K562 (cell line): ENCODE measurements at regions not wholly inside any gene's neighbourhood (a gene's known extent, or its start where the extent isn't known, plus 50 kb on each side); places are given as distances from the start of the nearest gene placed in this dataset.

Experiments used
- ATAC-seq: fragments of 200-7000 bp; cut with Tn5 transposase; 3 replicates; pipeline ENCODE4 v1.9.1; 2020; ENCODE audit warnings: moderate library complexity
- BruUV-seq: library from RNA; stranded (reverse); fragments of 400-500 nt; replicated peaks from 2 replicates; lab custom pipeline; 2021; lab: Mats Ljungman, UMichigan
- CTCF ChIA-PET: fragments of 300-600 bp; formaldehyde crosslinking; extraction: SDS; loops from one replicate; lab custom pipeline; 2021; ENCODE audit warnings: low intra/inter-chr PET ratio; lab: Yijun Ruan, JAX
- POLR2A ChIA-PET: fragments of 300-600, 350-650 bp; sonication (Branson Sonifier 250); formaldehyde crosslinking; extraction: SDS; loops from one replicate; lab custom pipeline; 2021; ENCODE audit warnings: antibody characterized with exemption, inconsistent platforms; lab: Yijun Ruan, JAX
- DNase-seq, 4 experiments: peaks; one replicate each; pipeline versions ENCODE4 v3.0.0 to v3.0.0-alpha.2; 2011 to 2018; ENCODE audit warnings: low spot score in 3 of 4, mixed read lengths in 3 of 4; ENCODE audit errors: extremely low read depth in 1 of 4
- FAIRE-seq: peaks from 2 replicates; lab custom pipeline; 2011; peaks lifted over from hg19 to GRCh38; lab: Jason Lieb, UNC
- H2AFZ ChIP-seq: 2 replicates; pipeline ENCODE4 v1.6.0; 2011; ENCODE audit warnings: low read depth, low read length, control low read depth, inconsistent platforms
- H3K27ac ChIP-seq: fragments of 200-600 bp; 3 replicates; pipeline ENCODE4 v1.8.0; 2011; ENCODE audit warnings: low read depth, mild to moderate bottlenecking, control low read depth, inconsistent platforms, low read length, moderate library complexity, mixed read lengths; ENCODE audit errors: extremely low read depth
- H3K27me3 ChIP-seq, 2 experiments: fragments of 300-600 bp in 1 of 2; 2 replicates in 1 of 2; 3 replicates in 1 of 2; pipeline versions ENCODE4 v1.6.0 to v1.8.0; 2011; ENCODE audit warnings: inconsistent platforms in 2 of 2, low read length in 2 of 2, mild to moderate bottlenecking in 1 of 2, mixed read lengths in 1 of 2, moderate library complexity in 1 of 2; ENCODE audit not compliant: control insufficient read depth in 2 of 2, insufficient read depth in 2 of 2
- H3K36me3 ChIP-seq: fragments of 300-600 bp; 3 replicates; pipeline ENCODE4 v1.8.0; 2011; ENCODE audit warnings: mild to moderate bottlenecking, low read length, inconsistent platforms; ENCODE audit not compliant: control insufficient read depth, insufficient read depth
- H3K4me1 ChIP-seq, 2 experiments: fragments of 200-600 bp in 1 of 2; replicated peaks in 1 of 2; 2 replicates in 1 of 2; 3 replicates in 1 of 2; pipeline versions ENCODE4 v1.5.1 to v1.8.0; 2011; ENCODE audit warnings: inconsistent platforms in 2 of 2, low read length in 2 of 2, mild to moderate bottlenecking in 1 of 2, mixed read lengths in 1 of 2, moderate library complexity in 1 of 2; ENCODE audit not compliant: control insufficient read depth in 2 of 2, insufficient read depth in 2 of 2
- H3K4me2 ChIP-seq: 2 replicates; pipeline ENCODE4 v1.6.1; 2011; ENCODE audit warnings: low read length, control low read depth, inconsistent platforms, mixed read lengths; ENCODE audit not compliant: insufficient read depth
- H3K4me3 ChIP-seq: fragments of 200-600 bp; sonication (generic), shearing (Covaris generic); 2 replicates; pipeline ENCODE4 v1.5.1; 2016; ENCODE audit warnings: control low read depth, inconsistent platforms
- H3K79me2 ChIP-seq: fragments of 200-600 bp; 3 replicates; pipeline ENCODE4 v1.8.0; 2011; ENCODE audit warnings: low read length, inconsistent platforms; ENCODE audit not compliant: control insufficient read depth, insufficient read depth
- H3K9ac ChIP-seq, 2 experiments: 2 replicates each; pipeline versions ENCODE4 v1.6.0 to v1.6.1; 2011; ENCODE audit warnings: low read depth in 2 of 2, low read length in 2 of 2, control low read depth in 1 of 2, inconsistent platforms in 1 of 2, mild to moderate bottlenecking in 1 of 2, mixed read lengths in 1 of 2; ENCODE audit not compliant: insufficient read depth in 1 of 2
- H3K9me1 ChIP-seq: one replicate; pipeline ENCODE4 v1.6.0; 2011; ENCODE audit warnings: inconsistent platforms, mild to moderate bottlenecking, low read length, moderate library complexity; ENCODE audit not compliant: control insufficient read depth, insufficient read depth
- H3K9me3 ChIP-seq: replicated peaks from 2 replicates; pipeline ENCODE4 v1.5.1; 2011; ENCODE audit warnings: low read depth, low read length, inconsistent platforms; ENCODE audit not compliant: control insufficient read depth, insufficient read depth
- H4K20me1 ChIP-seq: replicated peaks from 2 replicates; pipeline ENCODE4 v1.6.1; 2011; ENCODE audit warnings: low read length, inconsistent platforms, mixed read lengths; ENCODE audit not compliant: control insufficient read depth, insufficient read depth
- ATF7 ChIP-seq: fragments of 450-650 bp; IDR thresholded peaks from 2 replicates; pipeline ENCODE4 v1.7.1; 2014; ENCODE audit warnings: mild to moderate bottlenecking, moderate library complexity
- BCL6 ChIP-seq: fragments of 250-450 bp; sonication (Bioruptor Pico); IDR thresholded peaks from 2 replicates; pipeline ENCODE4 v1.4.0; 2020
- HCFC1 ChIP-seq: IDR thresholded peaks from 2 replicates; pipeline ENCODE4 v1.6.1; 2012; ENCODE audit warnings: low read depth, low read length, improper control_type of control experiment
- HDAC8 ChIP-seq: fragments of 450-650 bp; IDR thresholded peaks from 2 replicates; pipeline ENCODE4 v1.6.1; 2016; ENCODE audit warnings: mild to moderate bottlenecking, missing genetic modification characterization, moderate library complexity, missing compliant biosample characterization
- HSF4 ChIP-seq: fragments of 250-450 bp; sonication (Bioruptor Pico); IDR thresholded peaks from 2 replicates; pipeline ENCODE4 v2.1.2; 2022; ENCODE audit warnings: mild to moderate bottlenecking, moderate library complexity, borderline replicate concordance
- KLF6 ChIP-seq: fragments of 250-450 bp; sonication (Bioruptor Pico); IDR thresholded peaks from 2 replicates; pipeline ENCODE4 v1.4.0; 2020; ENCODE audit warnings: mild to moderate bottlenecking, moderate library complexity, borderline replicate concordance
- RBM17 ChIP-seq: fragments of 200-400 bp; formaldehyde crosslinking; IDR thresholded peaks from 2 replicates; pipeline ENCODE4 v1.6.1; 2017; ENCODE audit warnings: low read depth, mild to moderate bottlenecking, low read length, borderline replicate concordance
- STAT5B ChIP-seq: fragments of 250-450 bp; sonication (Bioruptor Pico); IDR thresholded peaks from 2 replicates; pipeline ENCODE4 v1.8.0; 2021; ENCODE audit warnings: mild to moderate bottlenecking, inconsistent platforms
- ZNF143 ChIP-seq: sonication (generic); formaldehyde crosslinking; IDR thresholded peaks from 2 replicates; pipeline ENCODE4 v1.9.0; 2022; ENCODE audit warnings: mild to moderate bottlenecking, missing genetic modification reagents
- ZNF280B ChIP-seq: fragments of 250-450 bp; sonication (Bioruptor Pico); IDR thresholded peaks from 2 replicates; pipeline ENCODE4 v1.5.1; 2021; ENCODE audit warnings: mild to moderate bottlenecking
- ZNF3 ChIP-seq: fragments of 250-450 bp; sonication (Bioruptor Pico); IDR thresholded peaks from 2 replicates; pipeline ENCODE4 v1.5.0; 2021; ENCODE audit warnings: mild to moderate bottlenecking, moderate library complexity
- ZNF311 ChIP-seq: fragments of 250-450 bp; sonication (Bioruptor Pico); IDR thresholded peaks from 2 replicates; pipeline ENCODE4 v1.4.0; 2020; ENCODE audit warnings: mild to moderate bottlenecking, moderate library complexity
- ZNF41 ChIP-seq: fragments of 250-450 bp; sonication (Bioruptor Pico); conservative IDR thresholded peaks from 2 replicates; pipeline ENCODE4 v1.4.0; 2020; ENCODE audit warnings: mild to moderate bottlenecking
- ZNF644 ChIP-seq: fragments of 200-800 bp; sonication (Bioruptor generic); IDR thresholded peaks from 2 replicates; pipeline ENCODE4 v1.6.1; 2016; ENCODE audit warnings: low read depth, missing genetic modification characterization, missing compliant biosample characterization
- WGBS: fragments of 100-300 bp; shearing (Covaris generic); methylation state at CpG from one replicate; pipeline ENCODE4 v1.1.6; 2016; ENCODE audit warnings: low coverage, mixed read lengths; ENCODE audit not compliant: insufficient coverage; ENCODE audit errors: missing lambda C conversion rate; 5-methylcytosine and 5-hydroxymethylcytosine counted together
- in situ Hi-C: fragments of 300-500 bp; cut with MboI; formaldehyde crosslinking; loops from 4 replicates; pipeline ENCODE4 v1.15.0; 2018; ENCODE audit warnings: inconsistent platforms, mixed read lengths
- intact Hi-C: fragments of 100-400 bp; cut with micrococcal nuclease; formaldehyde crosslinking; loops from 2 replicates; pipeline ENCODE4 v1.14.2; 2022
- TF ChIP-seq, protein P1 (sequence below): fragments of 450-650 bp; IDR thresholded peaks from 2 replicates; pipeline ENCODE4 v1.7.1; 2018; ENCODE audit warnings: mild to moderate bottlenecking, low read depth; ENCODE audit not compliant: partially characterized antibody
- TF ChIP-seq, protein P2 (sequence below): fragments of 250-450 bp; sonication (Bioruptor Pico); IDR thresholded peaks from 2 replicates; pipeline ENCODE4 v1.4.0; 2020; ENCODE audit warnings: mild to moderate bottlenecking, moderate library complexity

- H3K27me3 ChIP-seq, result peaks cover 3 to 18% of the 10 kb centered on the region in 2 experiments; a peak in 2 of 5 replicates
- no peak for ATAC-seq
- FAIRE-seq, result no peak
- TF ChIP-seq ZNF280B (CRISPR knock-in tag) (no peak), ZNF143 (CRISPR knock-in tag) (no peak), BCL6 (CRISPR knock-in tag) (no peak), ATF7 (no peak), HSF4 (CRISPR knock-in tag) (no peak), ZNF41 (CRISPR knock-in tag) (no peak), RBM17 (no peak), STAT5B (CRISPR knock-in tag) (no peak), ZNF644 (tag) (no peak), HDAC8 (tag) (no peak), ZNF311 (no peak), ZNF3 (no peak), KLF6 (CRISPR knock-in tag) (no peak), HCFC1 (no peak)
- TF ChIP-seq, protein P1, sequence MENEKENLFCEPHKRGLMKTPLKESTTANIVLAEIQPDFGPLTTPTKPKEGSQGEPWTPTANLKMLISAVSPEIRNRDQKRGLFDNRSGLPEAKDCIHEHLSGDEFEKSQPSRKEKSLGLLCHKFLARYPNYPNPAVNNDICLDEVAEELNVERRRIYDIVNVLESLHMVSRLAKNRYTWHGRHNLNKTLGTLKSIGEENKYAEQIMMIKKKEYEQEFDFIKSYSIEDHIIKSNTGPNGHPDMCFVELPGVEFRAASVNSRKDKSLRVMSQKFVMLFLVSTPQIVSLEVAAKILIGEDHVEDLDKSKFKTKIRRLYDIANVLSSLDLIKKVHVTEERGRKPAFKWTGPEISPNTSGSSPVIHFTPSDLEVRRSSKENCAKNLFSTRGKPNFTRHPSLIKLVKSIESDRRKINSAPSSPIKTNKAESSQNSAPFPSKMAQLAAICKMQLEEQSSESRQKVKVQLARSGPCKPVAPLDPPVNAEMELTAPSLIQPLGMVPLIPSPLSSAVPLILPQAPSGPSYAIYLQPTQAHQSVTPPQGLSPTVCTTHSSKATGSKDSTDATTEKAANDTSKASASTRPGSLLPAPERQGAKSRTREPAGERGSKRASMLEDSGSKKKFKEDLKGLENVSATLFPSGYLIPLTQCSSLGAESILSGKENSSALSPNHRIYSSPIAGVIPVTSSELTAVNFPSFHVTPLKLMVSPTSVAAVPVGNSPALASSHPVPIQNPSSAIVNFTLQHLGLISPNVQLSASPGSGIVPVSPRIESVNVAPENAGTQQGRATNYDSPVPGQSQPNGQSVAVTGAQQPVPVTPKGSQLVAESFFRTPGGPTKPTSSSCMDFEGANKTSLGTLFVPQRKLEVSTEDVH, result no peak
- TF ChIP-seq, protein P2, sequence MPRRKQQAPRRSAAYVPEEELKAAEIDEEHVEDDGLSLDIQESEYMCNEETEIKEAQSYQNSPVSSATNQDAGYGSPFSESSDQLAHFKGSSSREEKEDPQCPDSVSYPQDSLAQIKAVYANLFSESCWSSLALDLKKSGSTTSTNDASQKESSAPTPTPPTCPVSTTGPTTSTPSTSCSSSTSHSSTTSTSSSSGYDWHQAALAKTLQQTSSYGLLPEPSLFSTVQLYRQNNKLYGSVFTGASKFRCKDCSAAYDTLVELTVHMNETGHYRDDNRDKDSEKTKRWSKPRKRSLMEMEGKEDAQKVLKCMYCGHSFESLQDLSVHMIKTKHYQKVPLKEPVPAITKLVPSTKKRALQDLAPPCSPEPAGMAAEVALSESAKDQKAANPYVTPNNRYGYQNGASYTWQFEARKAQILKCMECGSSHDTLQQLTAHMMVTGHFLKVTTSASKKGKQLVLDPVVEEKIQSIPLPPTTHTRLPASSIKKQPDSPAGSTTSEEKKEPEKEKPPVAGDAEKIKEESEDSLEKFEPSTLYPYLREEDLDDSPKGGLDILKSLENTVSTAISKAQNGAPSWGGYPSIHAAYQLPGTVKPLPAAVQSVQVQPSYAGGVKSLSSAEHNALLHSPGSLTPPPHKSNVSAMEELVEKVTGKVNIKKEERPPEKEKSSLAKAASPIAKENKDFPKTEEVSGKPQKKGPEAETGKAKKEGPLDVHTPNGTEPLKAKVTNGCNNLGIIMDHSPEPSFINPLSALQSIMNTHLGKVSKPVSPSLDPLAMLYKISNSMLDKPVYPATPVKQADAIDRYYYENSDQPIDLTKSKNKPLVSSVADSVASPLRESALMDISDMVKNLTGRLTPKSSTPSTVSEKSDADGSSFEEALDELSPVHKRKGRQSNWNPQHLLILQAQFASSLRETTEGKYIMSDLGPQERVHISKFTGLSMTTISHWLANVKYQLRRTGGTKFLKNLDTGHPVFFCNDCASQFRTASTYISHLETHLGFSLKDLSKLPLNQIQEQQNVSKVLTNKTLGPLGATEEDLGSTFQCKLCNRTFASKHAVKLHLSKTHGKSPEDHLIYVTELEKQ, result no peak
Observed at GRCh38 chr1:203932556-203932955, 71.2 kb downstream of the SNRPE start.

More at GRCh38 chr1:203932556-203932955, 71.2 kb downstream of the SNRPE start:
- Histone ChIP-seq H3K4me2 (no peak overlapping the region), H4K20me1 (no peaks in the 10 kb centered on the region), H3K27ac (no peak overlapping the region), H3K9me1 (no peaks in the 10 kb centered on the region), H3K36me3 (no peaks in the 10 kb centered on the region), H3K4me1 (no peaks in the 10 kb centered on the region), H3K9ac (no peak overlapping the region), H2AFZ (no peak overlapping the region), H3K4me3 (no peak overlapping the region), H3K79me2 (no peaks in the 10 kb centered on the region), H3K9me3 (no peaks in the 10 kb centered on the region)
- BruUV-seq, result no TSS peak
- 1% methylated on average over 3 of the region's 3 CpGs for WGBS
- ChIA-PET CTCF (no interaction called here), POLR2A (no interaction called here)
- in situ Hi-C loops, result no loop called here
- no peak for DNase-seq
- intact Hi-C loops, result no loop called here
